Fibroblast of pulmonary artery (primary cell): ENCODE measurements at regions not wholly inside any gene's neighbourhood (a gene's known extent, or its start where the extent isn't known, plus 50 kb on each side); places are given as distances from the start of the nearest gene placed in this dataset.
A peak's percentile ranks its signal among the peaks of the same experiment; 100 is the strongest.

ENCODE experiments used
- DNase-seq: peaks from one replicate; pipeline ENCODE4 v3.0.0-alpha.2; 2010; ENCODE audit warnings: low read depth
- H3K4me3 ChIP-seq: replicated peaks from 2 replicates; pipeline ENCODE4 v1.5.1; 2011; ENCODE audit warnings: low read depth, mild to moderate bottlenecking, control low read depth, low read length, moderate library complexity
- TF ChIP-seq, protein P1 (sequence below): IDR thresholded peaks from 2 replicates; pipeline ENCODE4 v1.5.1; 2011; ENCODE audit warnings: mild to moderate bottlenecking, control low read depth, low read length, inconsistent platforms; ENCODE audit errors: missing control alignments

DNA sequence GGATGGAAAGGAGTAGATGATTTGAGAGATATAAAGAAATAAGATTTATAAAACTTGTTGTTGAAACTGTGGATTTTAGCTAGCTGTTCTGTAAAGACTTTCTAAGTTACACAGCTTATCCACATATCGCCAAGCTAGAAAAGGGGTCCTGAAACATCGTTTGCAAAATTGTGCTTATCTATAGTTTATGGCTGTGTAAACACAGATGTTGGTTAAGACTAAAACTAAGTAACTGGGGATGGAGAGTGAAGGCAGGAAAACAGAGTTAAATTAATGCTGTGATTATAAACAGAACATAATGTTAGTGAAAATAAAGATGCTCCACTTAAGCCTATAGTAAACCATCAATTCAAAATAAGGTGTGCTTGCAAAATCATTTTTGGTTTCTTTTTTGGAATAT is 311.3 kb upstream of the DDHD1 start:
- DNase-seq = no peak
- TF ChIP-seq, protein P1, sequence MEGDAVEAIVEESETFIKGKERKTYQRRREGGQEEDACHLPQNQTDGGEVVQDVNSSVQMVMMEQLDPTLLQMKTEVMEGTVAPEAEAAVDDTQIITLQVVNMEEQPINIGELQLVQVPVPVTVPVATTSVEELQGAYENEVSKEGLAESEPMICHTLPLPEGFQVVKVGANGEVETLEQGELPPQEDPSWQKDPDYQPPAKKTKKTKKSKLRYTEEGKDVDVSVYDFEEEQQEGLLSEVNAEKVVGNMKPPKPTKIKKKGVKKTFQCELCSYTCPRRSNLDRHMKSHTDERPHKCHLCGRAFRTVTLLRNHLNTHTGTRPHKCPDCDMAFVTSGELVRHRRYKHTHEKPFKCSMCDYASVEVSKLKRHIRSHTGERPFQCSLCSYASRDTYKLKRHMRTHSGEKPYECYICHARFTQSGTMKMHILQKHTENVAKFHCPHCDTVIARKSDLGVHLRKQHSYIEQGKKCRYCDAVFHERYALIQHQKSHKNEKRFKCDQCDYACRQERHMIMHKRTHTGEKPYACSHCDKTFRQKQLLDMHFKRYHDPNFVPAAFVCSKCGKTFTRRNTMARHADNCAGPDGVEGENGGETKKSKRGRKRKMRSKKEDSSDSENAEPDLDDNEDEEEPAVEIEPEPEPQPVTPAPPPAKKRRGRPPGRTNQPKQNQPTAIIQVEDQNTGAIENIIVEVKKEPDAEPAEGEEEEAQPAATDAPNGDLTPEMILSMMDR = no peak
- no peak overlapping the region for H3K4me3 ChIP-seq

DNA sequence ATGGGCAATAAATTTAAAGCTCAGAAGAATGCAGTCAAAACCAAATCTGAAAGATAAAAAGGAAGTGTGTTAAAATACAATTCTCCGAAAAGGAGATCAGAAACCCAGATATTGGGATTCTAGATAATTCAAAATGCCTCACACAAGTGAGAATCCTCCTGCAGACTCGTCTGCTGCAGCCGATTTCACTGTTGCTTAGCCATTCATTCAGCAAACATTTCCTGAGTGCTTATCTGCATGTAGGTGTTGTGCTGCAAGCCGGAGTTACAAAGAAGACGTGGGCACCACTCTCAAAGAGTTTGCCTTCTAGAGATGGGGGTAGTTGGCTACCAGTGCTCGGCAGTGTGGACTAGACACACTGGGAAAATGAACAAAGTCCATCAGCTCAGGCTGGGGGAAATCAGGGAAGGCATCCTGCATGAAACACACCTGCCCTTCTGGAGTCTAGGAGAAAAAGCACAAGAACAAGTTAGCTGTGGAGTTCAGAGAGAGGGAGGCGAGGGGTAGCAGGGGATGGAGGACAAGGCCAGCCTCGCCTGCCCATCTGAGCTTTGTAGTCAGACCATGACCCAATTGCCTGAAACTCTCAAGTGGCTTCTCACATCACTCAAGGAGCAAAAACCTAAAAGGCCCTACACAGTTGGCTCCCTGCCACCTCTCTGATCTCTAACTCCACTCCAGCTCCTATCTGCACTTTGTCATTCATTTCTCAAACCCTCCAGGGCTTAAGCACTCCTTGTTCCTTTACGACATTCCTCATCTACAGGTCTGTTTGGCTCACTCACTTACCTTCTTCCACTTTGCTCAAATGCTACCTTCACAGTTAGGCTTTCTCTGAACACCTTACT is 310.0 kb upstream of the DDHD1 start:
- H3K4me3 ChIP-seq = no peak overlapping the region
- TF ChIP-seq, protein P1 = no peak
- DNase-seq = no peak

DNA sequence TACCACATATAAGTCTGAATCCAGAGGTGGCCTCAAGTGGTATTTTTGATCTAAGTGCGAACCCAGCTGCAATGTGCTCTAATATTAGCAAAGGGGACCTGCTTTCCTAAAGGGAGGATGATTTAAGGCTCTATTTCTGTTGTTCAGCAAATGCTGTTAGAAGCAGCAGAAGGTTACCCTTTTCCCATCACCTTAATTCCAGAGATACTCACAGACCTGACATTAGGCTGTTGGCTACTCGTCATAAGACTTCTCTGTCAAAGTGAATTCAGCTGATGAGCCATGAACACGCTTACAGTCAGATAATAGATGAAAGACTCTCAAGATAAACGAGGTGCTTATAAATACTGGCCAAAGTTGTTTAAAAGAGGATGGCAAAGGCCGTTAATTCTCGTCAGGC is 308.7 kb upstream of the DDHD1 start:
- TF ChIP-seq, protein P1 = no peak
- no peak overlapping the region for H3K4me3 ChIP-seq
- no peak for DNase-seq

DNA sequence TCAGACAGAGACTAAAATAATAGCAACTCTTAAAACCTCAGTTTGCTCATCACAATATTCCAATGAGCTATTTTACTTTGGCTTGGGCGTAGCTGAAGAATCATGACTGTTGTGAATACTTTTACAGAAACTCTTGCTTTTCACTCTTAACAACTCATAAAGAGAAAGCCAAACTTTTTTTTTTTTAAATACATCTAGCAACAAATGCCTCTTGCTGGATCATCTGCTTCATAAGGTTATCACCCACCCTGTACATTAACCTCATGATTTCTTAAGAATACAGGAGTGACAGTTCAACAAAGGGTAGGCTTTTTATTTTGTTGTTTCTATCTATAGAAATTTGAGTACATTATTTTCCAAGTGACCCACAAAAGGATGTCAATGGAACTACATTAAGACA is 307.4 kb upstream of the DDHD1 start:
- H3K4me3 ChIP-seq = no peak overlapping the region
- TF ChIP-seq, protein P1 = no peak
- no peak for DNase-seq

DNA sequence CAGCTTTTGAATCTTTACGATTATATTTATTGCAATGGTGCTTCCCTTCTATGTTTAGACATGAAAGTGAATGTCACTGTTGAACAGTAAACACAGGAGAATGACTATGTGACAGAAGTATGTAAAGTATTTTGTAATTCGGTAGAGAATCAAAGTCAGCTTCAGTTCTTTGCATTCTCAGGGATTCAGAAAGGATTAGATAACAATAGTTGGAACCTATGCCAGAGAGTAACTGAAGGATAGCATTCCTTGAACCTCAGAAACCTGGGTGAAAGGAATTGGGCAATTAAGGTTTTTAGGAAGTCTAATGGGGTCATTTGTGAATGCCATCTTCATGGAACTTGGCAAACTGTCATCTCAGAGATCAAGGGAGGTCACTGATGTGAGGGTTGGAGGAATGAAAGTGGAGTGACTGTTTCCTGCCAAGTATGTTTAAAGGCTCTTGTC is 305.3 kb upstream of the DDHD1 start:
- peak; percentile 69 for DNase-seq
- TF ChIP-seq, protein P1 = no peak
- H3K4me3 ChIP-seq = no peak overlapping the region

DNA sequence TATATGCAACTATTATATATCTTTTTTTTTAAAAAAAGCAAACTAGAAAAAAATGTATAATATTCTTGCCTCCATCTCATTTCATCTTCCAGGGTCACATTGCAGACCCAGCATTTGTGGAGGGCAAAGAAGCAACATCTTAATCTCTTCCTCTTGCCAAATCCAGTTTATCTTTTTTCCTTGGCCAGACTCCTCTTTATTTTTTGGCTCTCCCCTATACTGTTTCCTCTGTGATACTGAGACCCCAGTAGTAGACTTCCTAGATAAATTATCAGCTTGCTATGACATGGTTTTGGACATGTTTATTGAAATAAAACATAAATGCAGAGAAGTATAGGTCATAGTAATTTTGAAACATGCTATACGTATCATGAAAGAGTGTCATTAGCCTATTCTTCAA is 303.8 kb upstream of the DDHD1 start:
- DNase-seq = no peak
- H3K4me3 ChIP-seq = no peak overlapping the region
- TF ChIP-seq, protein P1 = no peak

DNA sequence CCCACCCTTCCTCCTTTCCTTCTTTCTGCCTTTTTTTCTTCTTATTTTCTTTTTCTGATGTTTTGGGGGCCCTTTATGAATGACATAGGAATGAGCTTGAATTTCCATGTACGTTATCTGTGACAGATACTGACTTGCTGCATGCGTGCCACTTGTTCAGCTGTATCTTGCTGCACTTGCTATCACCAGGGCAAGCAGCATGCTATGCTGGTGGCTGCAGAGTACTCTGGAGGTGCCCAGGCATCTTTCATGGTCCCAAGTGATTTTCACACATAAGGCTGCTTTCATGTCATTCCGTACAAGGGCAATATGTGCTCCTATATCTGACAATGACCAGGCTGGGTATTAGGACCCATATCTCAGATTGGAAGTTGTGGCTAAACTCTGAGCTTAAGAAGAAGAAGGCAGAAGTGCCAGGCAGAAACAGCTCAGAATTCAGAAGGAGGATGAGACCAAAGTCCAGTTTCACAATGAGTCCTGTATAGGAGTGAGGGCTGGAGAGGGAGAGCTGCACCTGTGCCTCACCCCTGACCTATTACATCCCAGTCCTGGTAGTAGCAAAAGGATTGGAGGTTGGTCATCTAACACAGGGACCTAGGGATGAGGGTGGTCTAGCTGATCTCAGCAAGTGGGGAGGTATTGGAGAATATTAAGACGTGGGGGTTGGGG is 299.0 kb upstream of the DDHD1 start:
- TF ChIP-seq, protein P1 = no peak
- no peak overlapping the region for H3K4me3 ChIP-seq
- no peak for DNase-seq
